NT2/D1 (cell line): ENCODE measurements at regions not wholly inside any gene's neighbourhood (a gene's known extent, or its start where the extent isn't known, plus 50 kb on each side); places are given as distances from the start of the nearest gene placed in this dataset.

ENCODE experiments used
- SUZ12 ChIP-seq: IDR thresholded peaks from 2 replicates; pipeline ENCODE4 v1.6.1; 2011; ENCODE audit not compliant: insufficient read length, insufficient read depth; ENCODE audit errors: extremely low read depth
- YY1 ChIP-seq: IDR thresholded peaks from 2 replicates; pipeline ENCODE4 v1.6.1; 2011; ENCODE audit not compliant: insufficient read length, insufficient read depth

GRCh38 chr11:103543456-103543855 lies 434.2 kb downstream of the DYNC2H1 start:
- no peak for TF ChIP-seq SUZ12
- TF ChIP-seq YY1 = no peak
